Limb (tissue), 2 donors: ENCODE measurements at regions not wholly inside any gene's neighbourhood (a gene's known extent, or its start where the extent isn't known, plus 50 kb on each side); places are given as distances from the start of the nearest gene placed in this dataset.
"Not testable (repeated sequence)": the region's sequence is repeated elsewhere in the genome, so short reads cannot be mapped to it uniquely, and the experiment has no call there.

Experiments
- DNase-seq, 2 donors: peaks; one replicate each; pipeline ENCODE4 v3.0.0-alpha.2; 2016; ENCODE audit errors: extremely low spot score in 2 of 2

DNA sequence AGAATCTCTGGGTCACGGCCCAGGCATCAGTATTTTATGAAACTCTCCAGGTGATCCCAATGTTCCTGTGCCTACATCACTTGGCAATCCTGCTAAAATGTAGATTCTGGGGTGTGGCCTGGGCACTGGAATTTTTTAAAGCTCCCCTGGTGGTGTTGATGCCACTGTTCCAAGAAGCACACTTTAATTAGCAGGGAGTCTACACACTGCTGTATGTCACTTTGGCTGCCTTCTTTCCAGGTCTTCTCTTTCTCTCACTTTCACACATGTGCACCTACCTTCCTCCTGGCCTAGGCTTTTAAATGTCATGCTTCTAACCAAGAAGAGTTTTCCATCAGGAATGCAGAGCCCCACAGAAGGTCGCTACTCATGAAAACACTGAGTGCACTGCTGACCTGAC, 136.0 kb upstream of the ALDH1B1 start:
- DNase-seq, result no peak

DNA sequence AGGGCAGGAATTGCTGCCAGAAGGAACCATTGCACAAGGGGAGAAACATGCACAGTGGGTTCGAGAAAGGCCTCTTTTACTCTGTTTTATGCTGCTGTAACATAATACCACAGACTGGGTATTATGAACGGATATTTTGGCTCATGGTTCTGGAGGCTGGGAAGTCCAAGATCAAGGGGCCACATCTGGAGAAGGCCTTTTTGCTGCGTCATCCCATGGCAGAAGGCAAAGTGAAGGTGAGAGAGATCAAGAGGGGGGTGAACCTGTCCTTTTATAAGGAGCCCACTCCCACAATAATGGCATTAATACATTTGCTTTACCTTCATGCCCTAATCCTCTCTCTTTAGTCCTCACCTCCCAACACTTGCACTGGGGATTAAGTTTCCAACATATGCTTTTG, 136.9 kb upstream of the ALDH1B1 start:
- DNase-seq, result no peak

DNA sequence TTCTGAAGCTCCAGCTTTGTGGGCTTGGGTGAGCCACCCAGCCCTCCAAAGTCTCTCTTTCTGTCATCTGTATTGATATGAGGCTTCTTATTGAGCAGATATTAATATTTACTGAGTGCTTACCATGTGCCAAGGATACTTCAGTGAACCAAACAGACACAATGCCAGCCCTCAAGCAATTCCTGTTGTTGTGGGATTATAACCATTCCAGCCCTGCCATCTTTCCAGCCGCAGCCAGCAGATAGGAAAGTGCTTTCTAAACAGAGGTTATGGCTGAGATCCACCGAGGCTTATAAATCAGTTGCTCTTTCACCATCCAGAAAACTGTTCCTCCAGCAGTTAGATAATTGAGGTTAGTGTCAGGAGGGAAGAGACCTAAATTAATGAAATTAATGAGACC, 137.7 kb upstream of the ALDH1B1 start:
- no peak for DNase-seq

DNA sequence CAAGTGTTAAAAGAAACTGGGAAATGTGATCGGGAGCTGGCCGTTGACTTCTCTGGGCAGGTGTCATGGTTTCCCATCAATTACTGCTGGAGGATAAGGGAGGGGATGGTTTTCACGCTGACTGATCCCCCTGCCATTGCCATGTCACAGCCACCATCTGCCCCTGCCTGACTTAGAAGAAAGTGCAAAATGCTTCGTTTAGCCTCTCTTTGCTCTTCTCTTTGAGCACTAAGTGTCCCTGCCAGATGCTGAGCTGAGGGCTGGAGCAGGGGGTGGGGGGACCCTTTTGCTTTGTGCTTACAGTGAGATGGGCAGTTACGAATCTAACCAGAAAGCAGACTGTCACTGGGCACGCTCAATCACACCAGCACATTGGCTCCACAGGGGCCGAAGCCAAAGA, 138.4 kb upstream of the ALDH1B1 start:
- no peak for DNase-seq

DNA sequence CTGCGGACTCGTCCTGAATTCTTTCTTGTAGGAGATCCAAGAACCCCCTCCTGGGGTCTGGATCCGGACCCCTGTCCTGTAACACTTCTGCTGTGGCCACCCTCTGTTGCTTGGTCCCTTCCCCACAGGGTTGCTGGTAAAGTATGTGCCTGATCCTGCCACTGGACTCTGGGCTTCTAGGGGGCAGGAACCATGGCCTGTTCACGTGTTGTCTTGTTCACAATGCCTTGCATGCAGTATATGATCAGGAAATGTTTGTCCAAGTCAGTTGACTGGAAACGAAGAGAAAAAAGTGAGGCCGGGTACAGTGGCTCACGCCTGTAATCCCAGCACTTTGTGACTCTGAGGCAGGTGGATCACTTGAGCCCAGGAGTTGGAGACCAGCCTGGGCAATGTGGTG, 139.3 kb upstream of the ALDH1B1 start:
- DNase-seq, result no peak

DNA sequence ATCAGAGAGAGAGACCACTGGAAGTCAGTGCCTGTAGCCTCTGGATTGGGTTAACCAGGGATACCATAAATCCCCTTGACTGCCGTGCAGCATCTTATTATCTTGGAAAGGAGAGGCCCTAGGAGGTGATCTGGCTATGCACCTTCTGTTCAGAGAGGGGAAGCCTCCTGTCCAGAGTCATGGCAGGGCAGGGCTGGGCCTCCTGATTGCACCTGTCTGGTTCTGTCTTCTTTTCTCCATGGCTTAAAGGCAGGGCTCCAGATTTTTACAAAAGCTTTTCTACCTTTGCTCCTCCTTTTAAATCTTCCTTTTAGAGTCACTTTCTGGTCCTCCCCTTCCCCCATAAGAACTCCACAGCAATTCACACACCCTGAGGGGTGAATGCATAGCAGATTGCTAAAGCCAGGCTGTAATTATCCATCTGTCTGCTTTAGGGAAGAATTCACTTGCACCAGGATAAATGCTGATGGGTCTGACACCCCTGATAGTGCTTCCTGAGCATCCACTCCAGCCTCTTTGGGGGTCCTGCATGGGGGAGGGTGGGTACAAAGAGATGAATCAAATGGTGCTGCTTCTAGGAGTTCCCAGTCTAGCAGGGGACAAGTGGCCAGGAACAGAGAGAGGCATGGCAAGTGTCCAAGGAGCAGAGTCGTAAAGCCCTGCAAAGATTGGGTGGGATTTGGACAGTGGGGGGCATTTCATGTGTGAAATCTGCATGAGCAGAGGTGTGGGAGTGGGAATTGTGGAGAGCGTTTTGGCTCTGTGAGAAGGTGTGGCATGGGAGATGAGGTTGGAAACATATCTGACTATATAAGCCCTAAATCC, 141.3 kb upstream of the ALDH1B1 start:
- no peak for DNase-seq

DNA sequence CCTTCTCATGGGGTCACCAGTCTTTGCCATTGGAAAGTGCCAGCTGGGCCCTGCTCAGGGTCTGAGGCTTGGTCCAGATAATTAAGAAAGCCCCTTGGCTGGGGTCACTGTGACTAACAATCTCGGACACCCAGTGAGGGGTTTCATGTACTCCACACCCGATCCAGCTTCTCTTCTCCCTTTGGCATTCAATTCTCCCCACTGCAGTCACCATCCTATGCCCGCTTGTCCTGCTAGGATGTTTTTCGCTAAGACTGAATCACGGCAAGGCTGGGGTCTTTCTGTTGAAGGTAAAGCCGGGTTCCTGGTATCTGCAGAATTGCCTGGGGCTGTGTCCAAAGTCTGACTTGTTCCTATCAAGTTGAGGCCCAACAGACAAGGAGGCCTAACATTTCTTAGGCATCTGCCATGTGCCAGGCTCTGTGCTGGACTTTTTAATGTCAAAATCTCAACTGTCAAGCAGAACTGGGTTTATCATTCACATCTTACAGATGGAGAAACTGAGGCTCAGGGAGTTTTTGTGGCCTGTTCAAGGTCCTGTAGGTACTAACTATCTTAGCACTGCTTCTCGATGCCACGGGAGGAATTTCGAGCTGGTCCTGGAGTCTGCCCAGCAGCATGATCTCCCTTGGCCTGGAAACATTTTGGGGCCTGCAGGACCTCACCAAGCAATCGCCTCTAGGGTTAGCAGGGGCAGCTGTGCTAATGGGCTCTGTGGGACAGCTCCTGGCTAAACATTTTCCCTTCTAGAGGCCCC, 142.0 kb upstream of the ALDH1B1 start:
- no peak for DNase-seq

DNA sequence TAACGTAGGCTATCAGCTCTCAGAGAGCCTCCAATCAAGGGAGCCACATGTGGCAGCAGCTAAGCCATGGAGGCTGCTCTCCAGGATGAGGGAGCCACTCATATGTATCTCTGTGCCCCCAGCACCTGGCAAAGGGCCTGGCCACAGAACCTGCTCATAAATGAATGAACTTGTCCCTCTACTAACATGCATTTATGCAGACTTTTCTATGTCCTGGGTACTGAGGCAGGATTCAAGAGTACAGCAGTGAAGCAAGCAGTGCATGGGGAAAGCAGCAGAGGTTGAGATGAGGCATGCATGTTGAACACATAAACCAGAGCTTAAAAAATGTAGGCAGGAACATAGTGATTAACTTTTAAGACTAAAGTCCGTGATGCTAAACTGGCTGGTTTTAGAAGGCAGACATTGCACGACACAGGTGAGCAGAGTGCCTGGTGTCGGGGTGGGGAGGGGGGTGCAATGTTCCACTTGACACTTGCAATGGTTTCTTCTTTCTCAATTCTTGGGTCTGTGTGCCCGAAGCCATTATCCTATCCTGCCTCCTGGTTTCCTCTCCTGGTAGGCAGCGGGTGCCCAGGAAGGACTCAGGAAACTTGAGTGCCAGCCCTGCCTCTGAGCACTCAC, 142.8 kb upstream of the ALDH1B1 start:
- DNase-seq, result no peak

DNA sequence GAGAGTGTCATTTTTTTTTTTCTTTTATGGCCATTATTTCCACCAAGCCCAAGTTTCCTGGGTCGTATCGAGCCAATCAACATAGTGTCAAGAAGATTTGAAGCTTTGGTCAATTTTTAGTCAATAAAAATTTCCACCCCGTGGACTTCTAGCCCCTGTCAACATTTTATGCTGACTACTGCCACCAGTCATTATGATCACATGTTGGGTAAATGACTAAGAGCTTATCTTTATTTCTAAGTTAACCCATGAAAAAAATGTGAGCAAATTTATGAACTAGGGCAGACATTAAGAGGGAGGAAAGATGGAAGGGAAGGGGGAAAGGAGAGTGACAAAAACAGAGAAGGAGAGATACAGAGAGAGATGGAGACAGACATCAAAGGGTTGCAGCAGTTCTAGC, 143.5 kb upstream of the ALDH1B1 start:
- no peak for DNase-seq

DNA sequence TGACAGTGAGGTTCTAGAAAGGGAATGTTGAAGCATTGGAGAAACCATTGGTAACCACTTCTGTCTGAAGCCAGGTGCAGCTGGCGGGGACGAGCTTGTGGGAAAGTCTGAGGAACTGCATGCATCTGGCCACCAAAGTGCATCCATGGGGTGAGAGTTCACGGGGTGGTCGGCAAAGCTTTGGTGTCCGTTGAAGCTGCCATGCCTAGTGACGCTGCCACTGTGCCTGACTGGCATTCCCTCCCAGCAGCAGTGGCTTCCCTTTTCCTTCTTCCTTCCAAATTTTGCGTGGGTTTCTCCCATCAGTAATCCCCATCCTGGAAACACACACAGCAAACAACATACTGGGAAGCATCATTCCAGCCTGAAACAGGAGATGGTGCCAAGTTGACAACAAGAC, 145.7 kb upstream of the ALDH1B1 start:
- no peak for DNase-seq

DNA sequence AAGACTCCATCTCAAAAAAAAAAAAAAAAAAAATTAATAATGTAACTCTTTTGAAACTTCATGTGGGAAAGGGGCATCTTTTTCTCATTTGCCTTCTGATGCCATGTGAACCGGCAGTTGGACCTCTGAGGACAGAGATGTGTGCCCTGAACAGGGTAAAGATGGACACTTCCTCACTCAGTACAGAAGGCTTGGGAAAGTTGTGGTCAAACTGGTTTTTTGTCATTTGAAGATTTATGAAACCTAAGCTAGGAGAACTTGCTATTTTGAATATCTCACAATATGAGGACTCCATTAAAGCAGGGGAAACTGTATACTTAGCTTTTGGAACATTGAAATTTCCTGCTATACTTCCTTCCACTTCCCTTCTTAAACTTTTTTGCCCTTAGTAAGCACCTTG, 147.5 kb upstream of the ALDH1B1 start:
- DNase-seq, result no peak

DNA sequence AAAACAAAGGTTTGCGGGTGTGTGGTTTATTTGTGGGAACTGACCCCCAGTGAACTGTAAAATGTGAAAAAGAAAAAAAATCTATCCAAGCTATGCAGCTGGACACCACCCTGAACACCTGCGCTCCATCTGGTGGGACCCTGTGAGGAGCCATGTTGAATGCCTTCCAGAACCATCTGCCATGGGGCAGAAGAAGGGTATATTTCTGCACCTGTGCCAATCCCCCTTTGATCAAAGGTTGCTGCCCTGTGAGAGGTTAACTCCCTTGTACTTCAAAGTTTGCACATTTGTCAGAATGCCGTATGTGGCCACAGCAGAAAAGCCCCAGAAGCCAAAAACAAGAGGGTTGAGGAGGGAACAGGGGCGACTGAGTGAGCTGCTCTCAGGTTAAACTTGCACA, 148.5 kb upstream of the ALDH1B1 start:
- DNase-seq, result no peak

DNA sequence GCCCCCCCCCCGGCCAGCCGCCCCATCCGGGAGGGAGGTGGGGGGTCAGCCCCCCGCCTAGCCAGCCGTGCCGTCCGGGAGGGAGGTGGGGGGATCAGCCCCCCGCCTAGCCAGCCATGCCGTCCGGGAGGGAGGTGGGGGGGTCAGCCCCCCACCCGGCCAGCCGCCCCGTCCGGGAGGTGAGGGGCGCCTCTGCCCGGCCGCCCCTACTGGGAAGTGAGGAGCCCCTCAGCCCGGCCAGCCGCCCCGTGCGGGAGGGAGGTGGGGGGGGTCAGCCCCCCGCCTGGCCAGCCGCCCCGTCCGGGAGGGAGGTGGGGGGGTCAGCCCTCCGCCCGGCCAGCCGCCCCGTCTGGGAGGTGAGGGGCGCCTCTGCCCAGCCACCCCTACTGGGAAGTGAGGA, 150.4 kb upstream of the ALDH1B1 start:
- DNase-seq, result not testable (repeated sequence)

DNA sequence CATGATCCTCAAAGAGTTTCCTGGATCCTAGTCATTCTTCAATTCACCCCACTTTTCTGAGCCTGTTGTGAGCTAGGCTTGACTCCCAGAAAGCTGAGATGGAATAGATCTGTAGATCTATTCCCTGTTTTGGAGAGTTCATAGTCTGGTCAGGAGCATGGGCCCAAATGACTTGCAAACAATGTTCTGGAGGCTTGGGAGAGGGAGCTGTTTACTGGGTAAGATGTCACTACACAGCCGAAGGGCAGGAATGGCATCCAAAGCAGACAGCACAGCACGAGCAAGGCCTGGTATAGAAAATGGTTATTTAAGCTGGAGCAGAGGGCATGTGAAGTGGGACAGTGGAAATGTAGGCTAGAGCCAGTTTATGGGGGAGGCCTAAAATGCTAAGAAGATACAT, 152.5 kb upstream of the ALDH1B1 start:
- DNase-seq, result no peak

DNA sequence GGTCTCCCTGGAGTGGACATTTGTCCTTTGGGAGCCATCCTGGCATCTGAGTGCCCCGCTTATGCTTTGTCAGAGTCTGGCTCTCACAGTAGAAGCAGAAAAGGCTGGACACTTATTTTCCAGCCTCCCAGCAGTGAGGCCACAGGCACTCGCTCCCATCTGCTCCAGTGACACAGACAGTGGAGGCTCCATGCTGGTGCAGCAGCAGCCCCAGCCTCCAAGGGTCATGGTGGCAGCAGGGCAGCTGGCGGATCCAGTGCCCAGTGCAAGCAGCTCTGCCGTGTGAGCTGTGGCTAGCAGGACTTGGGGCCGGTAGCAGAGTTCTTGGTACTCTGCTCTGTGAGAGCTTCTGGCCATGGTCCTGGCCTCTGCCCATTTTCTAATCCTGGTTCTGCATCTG, 157.3 kb upstream of the ALDH1B1 start:
- no peak for DNase-seq

DNA sequence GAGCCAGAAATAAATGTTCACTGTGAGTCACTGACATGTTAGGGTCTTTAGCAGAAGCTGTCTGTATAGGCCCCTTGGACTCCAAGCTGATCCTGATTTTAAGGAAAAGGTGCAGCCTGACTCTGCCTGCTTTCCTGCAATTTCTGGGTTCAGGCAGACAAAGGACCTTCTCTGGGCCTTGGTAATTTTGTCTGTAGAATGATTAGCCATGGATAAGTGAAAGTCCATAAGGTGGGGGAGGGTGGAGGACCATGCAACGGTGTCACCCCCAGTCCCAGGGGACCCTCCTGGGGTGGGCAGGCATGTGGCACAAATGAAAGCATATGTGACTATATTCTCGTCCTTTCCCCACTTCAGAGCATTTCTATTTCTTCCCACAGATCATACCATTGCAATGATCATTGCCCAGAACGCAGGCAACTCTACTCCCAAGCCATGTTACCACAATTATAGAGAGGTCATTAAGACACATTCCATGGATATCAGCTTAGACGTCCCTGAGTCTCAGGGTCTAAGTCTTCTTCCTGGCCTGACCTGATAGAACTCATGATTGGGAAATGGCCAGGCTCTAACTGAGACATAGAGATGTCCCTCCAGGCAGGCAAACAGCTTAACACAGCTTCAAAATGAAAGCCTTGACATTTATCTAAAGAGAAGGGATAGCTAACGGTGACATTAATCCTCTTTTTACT, 157.9 kb upstream of the ALDH1B1 start:
- no peak for DNase-seq

DNA sequence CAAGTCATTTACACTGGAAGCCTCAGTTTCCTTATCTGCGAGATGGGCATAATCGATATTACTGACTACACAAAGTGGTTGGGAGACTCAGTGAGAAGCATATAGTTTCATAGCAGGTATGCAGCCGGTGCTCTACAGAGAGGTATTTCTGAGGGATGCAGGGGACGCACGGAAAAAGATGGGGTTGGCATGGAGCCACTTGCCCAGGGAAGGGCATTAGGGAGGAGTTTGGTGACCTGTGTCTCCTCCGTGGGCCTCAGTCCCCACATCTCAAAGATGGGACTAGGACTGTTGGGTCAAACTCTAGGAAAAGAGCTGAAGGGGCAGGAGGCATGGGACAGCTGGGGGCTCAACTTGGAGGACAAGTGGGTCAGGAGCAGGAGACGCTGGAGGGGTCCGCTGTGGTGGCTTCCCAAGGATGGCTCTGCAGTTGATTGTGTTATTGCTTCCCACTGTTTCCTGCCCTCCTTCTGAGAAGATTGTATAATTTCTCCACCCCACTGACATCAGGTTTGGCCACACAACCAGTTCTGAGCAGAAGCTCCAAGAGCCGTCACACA, 158.6 kb upstream of the ALDH1B1 start:
- DNase-seq, result no peak

DNA sequence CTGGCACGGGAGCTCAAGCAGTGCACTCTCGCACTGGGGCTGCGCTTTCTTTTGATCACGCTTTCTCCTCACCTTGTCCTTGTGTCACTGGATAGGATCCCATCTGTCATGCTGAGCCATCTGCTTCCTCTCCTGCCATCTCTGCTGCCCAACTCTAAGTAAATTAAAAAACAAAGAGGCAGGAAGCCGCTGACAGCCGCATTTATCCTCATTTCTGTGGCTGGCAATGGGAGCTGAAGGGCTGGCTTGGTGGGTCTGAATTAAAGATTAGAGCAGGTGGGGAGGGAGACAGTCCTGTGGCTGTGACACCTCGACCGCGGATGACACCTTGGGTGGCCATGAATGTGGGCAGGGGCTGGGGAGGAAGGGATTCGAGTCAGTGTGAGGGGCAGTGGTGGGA, 159.2 kb upstream of the ALDH1B1 start:
- DNase-seq, result no peak

DNA sequence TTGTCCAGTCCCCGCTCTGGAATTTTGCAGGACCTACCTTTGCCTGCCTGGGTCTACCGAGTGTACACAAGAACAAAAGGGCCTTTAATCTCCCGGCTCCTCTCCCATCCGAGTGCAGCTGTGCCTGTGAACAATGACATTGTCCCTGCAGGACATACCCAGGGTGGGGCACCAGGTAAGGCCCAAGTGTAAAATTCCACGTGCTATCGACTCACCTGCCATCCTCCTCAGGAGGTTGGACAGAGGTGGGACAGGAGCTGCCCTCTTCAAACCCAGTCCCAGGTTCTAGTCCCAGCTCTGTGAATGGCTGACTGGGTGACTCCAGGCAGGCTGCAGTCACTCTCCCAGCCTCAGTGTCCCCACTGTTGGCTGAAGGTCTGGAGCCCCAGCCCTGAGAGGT, 159.6 kb upstream of the ALDH1B1 start:
- DNase-seq, result no peak

DNA sequence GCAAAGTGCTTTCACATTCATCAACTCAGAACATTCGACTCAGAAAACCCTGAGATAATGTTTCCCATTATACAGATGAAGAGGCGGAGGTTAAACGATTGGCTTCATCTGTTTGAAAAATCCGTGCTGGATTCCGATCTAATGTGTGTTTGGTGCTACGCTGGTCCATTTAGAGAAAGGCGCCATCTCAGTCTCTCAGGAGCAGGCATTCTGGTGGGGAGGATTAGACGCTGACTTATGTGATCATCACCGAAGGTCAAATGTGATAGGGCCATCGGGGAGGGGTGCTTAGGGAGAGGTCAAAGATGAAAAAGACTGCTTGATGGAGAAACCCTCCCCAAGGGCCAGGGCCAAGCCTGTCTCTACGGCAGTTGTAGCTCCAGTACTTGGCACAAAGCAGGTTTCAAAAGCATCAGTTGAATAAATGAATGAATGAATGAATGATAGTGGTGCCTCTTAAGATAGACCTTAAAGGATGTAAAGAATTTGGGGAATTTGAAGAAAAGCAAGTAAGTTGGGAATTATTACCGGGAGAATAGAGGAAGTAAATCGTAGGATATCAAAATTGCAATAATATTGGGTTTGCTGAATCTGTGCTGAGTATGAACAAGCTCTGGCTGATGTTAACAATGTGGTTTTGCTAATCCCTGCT, 160.6 kb upstream of the SHB start:
- DNase-seq, result no peak

DNA sequence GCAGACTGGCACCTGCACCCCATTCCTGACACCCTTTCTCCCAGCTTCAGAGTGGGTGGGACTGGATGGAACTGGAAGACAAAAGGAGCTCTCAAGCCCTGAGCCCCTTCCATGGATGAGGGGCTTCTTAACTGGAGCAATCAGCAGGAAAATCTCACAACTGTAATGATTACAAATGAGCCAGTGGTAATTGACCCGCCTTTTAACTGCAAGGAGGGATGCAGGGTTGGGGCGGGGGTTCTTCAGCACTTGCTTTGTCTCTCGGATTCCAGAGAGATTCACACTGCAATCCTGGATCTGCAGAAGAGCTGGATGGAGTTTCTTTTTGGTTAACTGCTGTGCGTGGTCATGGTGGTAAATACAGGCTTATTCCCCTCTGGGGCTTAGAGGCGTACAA, 160.1 kb upstream of the SHB start:
- DNase-seq, result no peak
